ENCODE measurements at regions not wholly inside any gene's neighbourhood (a gene's known extent, or its start where the extent isn't known, plus 50 kb on each side); places are given as distances from the start of the nearest gene placed in this dataset.

- Histone ChIP-seq H3K4me1 (ENCODE audit: control insufficient read depth, insufficient read depth, low read length) (no peaks in the 10 kb centered on the region), H3K9me3 (ENCODE audit: control insufficient read depth, insufficient read depth, low read depth, low read length) (no peaks in the 10 kb centered on the region; the same call in 1 of the 2 replicates), H3K36me3 (ENCODE audit: control insufficient read depth in 2 of 2, insufficient read depth in 1 of 2, low read length in 2 of 2) (no peaks in the 10 kb centered on the region), H3K4me3 (ENCODE audit: low read depth, low read length) (no peak overlapping the region), H3K27ac (ENCODE audit: extremely low read depth, low read depth, low read length) (no peak overlapping the region)
- ChIA-PET POLR2A (no interaction called here), CTCF (no interaction called here)
- TF ChIP-seq ZNF610 (tag by site-specific recombination; IDR thresholded peaks at IDR 0.05; ENCODE audit: borderline replicate concordance) (no peak), TRIM28 (IDR thresholded peaks at IDR 0.05; ENCODE audit: borderline replicate concordance, low read length) (0 out of 2 replicates have a peak, but pooled peaks have one; percentile 55)
These were observed 229.2 kb downstream of the COPRS start for GRCh38 chr17:31629696-31630470.

GRCh38 chr17:31627960-31628359 lies 231.1 kb downstream of the COPRS start:
- Histone ChIP-seq H3K36me3 (ENCODE audit: control insufficient read depth in 2 of 2, insufficient read depth in 1 of 2, low read length in 2 of 2) (no peaks in the 10 kb centered on the region), H3K9me3 (ENCODE audit: control insufficient read depth, insufficient read depth, low read depth, low read length) (no peaks in the 10 kb centered on the region; the same call in 1 of the 2 replicates), H3K27ac (ENCODE audit: extremely low read depth, low read depth, low read length) (no peak overlapping the region), H3K4me1 (ENCODE audit: control insufficient read depth, insufficient read depth, low read length) (no peaks in the 10 kb centered on the region), H3K4me3 (ENCODE audit: low read depth, low read length) (no peak overlapping the region)
- CTCF ChIA-PET, result no interaction called here
- no peak for TF ChIP-seq ZNF184 (tag by site-specific recombination; IDR thresholded peaks at IDR 0.05)
- no peak for TF ChIP-seq ZSCAN18 (tag by site-specific recombination; IDR thresholded peaks at IDR 0.05)
- POLR2A ChIA-PET, result no interaction called here

GRCh38 chr17:31623990-31624389 lies 232.5 kb downstream of the RAB11FIP4 start:
- no peak overlapping the region for H3K4me3 ChIP-seq (ENCODE audit: low read depth, low read length)
- H3K36me3 ChIP-seq (ENCODE audit: control insufficient read depth in 2 of 2, insufficient read depth in 1 of 2, low read length in 2 of 2), result no peaks in the 10 kb centered on the region
- CTCF ChIA-PET, result interaction anchor here (0.7 kb wide), 1 partner anchor 307 kb away, joined by 3 read pairs; no protein-coding TSS in a partner anchor
- POLR2A ChIA-PET, result no interaction called here
- no peaks in the 10 kb centered on the region; the same call in 1 of the 2 replicates for H3K9me3 ChIP-seq (ENCODE audit: control insufficient read depth, insufficient read depth, low read depth, low read length)
- no peak overlapping the region for H3K27ac ChIP-seq (ENCODE audit: extremely low read depth, low read depth, low read length)
- H3K4me1 ChIP-seq (ENCODE audit: control insufficient read depth, insufficient read depth, low read length), result no peaks in the 10 kb centered on the region
- TF ChIP-seq ZNF335 (tag by site-specific recombination; conservative IDR thresholded peaks at IDR 0.05) (no peak), ZNF596 (tag by site-specific recombination; IDR thresholded peaks at IDR 0.05) (no peak), ZNF585B (tag by site-specific recombination; IDR thresholded peaks at IDR 0.05) (no peak), ZNF645 (tag by site-specific recombination; IDR thresholded peaks at IDR 0.05) (no peak), ZNF707 (tag by site-specific recombination; IDR thresholded peaks at IDR 0.05) (no peak), FEZF1 (tag by site-specific recombination; IDR thresholded peaks at IDR 0.05) (no peak), ZNF341 (tag by site-specific recombination; IDR thresholded peaks at IDR 0.05; ENCODE audit: low read depth) (no peak), REST (tag by site-specific recombination; IDR thresholded peaks at IDR 0.05) (no peak), ZNF394 (tag by site-specific recombination; IDR thresholded peaks at IDR 0.05; ENCODE audit: borderline replicate concordance) (no peak), ZNF677 (tag by site-specific recombination; IDR thresholded peaks at IDR 0.05) (no peak), ZNF133 (tag by site-specific recombination; IDR thresholded peaks at IDR 0.05) (no peak), PRDM2 (tag by site-specific recombination; IDR thresholded peaks at IDR 0.05; ENCODE audit: borderline replicate concordance) (no peak), ZNF112 (tag by site-specific recombination; IDR thresholded peaks at IDR 0.05) (no peak), ZNF623 (tag by site-specific recombination; IDR thresholded peaks at IDR 0.05) (no peak)

Measured in HEK293 (cell line).